ENCODE measurements at regions not wholly inside any gene's neighbourhood (a gene's known extent, or its start where the extent isn't known, plus 50 kb on each side); places are given as distances from the start of the nearest gene placed in this dataset.

DNA sequence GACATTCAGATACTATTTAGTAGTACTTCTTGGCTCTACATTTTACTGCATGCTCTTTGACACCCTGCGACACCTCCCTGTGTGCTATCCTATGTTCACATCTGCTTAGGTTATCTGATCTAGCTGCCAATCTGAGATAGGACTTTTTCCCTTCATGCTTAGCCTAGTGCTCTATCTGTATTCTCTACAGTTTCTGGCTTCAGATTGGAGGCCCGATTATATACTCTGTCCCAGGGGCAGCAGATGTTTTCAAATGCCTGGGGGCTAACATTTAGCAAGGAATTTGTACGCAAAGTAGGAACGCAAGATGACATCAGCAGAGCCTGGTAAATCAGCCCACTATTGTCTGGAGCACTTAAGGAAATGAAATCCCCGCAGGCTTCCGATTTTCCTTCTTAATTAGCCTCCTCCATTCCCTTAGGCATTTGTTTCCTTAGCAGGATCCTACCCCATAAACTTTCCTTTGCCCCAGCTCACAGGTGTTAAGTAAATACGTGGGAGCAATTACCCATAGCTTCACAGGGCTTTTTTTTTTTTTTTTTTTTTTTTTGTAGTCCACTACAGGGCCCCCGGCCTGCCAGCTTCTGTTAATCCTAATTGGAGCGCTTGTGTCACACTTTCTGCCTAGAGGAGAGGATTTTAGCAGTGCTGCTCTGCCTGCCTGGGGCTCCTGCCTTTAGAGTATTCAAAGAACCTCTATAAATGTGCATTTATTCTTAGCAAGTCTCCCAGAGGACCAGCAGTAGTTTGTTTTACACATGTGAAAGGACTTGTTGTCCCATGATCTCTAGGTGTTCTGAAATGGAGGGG lies 61.1 kb upstream of the LPAR1 start:
- Histone ChIP-seq H2BK15ac (ENCODE audit: low read depth, low read length) (no peak overlapping the region), H2AFZ (replicated peaks; ENCODE audit: low read length, poor library complexity) (no peak overlapping the region), H2AK5ac (ENCODE audit: low read depth, low read length) (no peak overlapping the region), H3K4me3 (ENCODE audit: insufficient read depth, low read depth, low read length) (no peak overlapping the region), H3K56ac (ENCODE audit: extremely low read depth, insufficient read depth, low read length) (no peak overlapping the region), H3K9ac (ENCODE audit: low read depth, low read length) (no peak overlapping the region), H4K20me1 (ENCODE audit: insufficient read depth, low read length) (no peaks in the 10 kb centered on the region), H3K27me3 (ENCODE audit: control insufficient read depth, insufficient read depth, low read length) (no peaks in the 10 kb centered on the region), H4K8ac (ENCODE audit: low read depth in 2 of 2, low read length in 2 of 2) (no peak overlapping the region), H3K9me1 (ENCODE audit: insufficient read depth, low read length) (peaks cover 5% of the 10 kb centered on the region), H4K5ac (ENCODE audit: low read depth, low read length) (no peak overlapping the region), H3K4me2 (ENCODE audit: low read depth, low read length) (no peak overlapping the region), H3K23ac (ENCODE audit: low read depth, low read length) (no peak overlapping the region), H3K9me3 (ENCODE audit: control insufficient read depth, insufficient read depth, low read length) (no peaks in the 10 kb centered on the region), H3K14ac (replicated peaks; ENCODE audit: low read depth, low read length) (no peak overlapping the region), H3K27ac (ENCODE audit: insufficient read depth, low read length) (no peak overlapping the region), H2BK20ac (ENCODE audit: low read depth, low read length) (no peak overlapping the region), H2AK9ac (replicated peaks; ENCODE audit: low read depth, low read length, poor library complexity) (no peak overlapping the region), H3K4me1 (ENCODE audit: control insufficient read depth, insufficient read depth, low read length) (peaks cover 8% of the 10 kb centered on the region), H2BK120ac (ENCODE audit: low read depth, low read length) (no peak overlapping the region), H3K79me1 (ENCODE audit: low read depth in 1 of 2, low read length in 2 of 2) (no peaks in the 10 kb centered on the region), H3K4ac (ENCODE audit: low read depth, low read length) (no peak overlapping the region), H3K18ac (ENCODE audit: low read depth, low read length) (no peak overlapping the region), H2BK5ac (ENCODE audit: low read depth, low read length, poor library complexity, severe bottlenecking) (no peak overlapping the region), H3K36me3 (ENCODE audit: control insufficient read depth, insufficient read depth, low read length) (no peaks in the 10 kb centered on the region), H4K91ac (ENCODE audit: insufficient read depth, low read depth, low read length) (no peak overlapping the region)
- DNase-seq (no peak), ATAC-seq (ENCODE audit: low read depth) (no peak)
- dilution Hi-C loops (cut with HindIII; ENCODE audit: low sequenced_read_pairs, unreplicated experiment) (no loop called here), intact Hi-C loops (cut with micrococcal nuclease) (loop anchor here (1.0 kb wide), 1 partner anchor 24 kb away; no protein-coding TSS in a partner anchor), in situ Hi-C loops (cut with MboI; ENCODE audit: low sequenced_read_pairs) (no loop called here)
- WGBS, 2 experiments (ENCODE audit: extremely low coverage in 2 of 2, insufficient read length in 1 of 2): 88% methylated on average over 5 of the region's 9 CpGs; no CpG with 5 or more reads in 1 of the 2 experiments
- ChIA-PET POLR2A (ENCODE audit: unreplicated experiment) (no interaction called here), CTCF (interaction anchor here (1.4 kb wide), 1 partner anchor 9 kb away, joined by 4 read pairs; no protein-coding TSS in a partner anchor)
- TF ChIP-seq RFX5 (IDR thresholded peaks at IDR 0.05; ENCODE audit: low read depth, low read length): no peak
- TF ChIP-seq ELK1 (IDR thresholded peaks at IDR 0.05; ENCODE audit: borderline replicate concordance, low read depth, low read length): no peak
- no peak for TF ChIP-seq RCOR1 (IDR thresholded peaks at IDR 0.05; ENCODE audit: insufficient replicate concordance, low read length)
- no peak for TF ChIP-seq SMC3 (IDR thresholded peaks at IDR 0.05; ENCODE audit: low read depth, low read length)
- TF ChIP-seq BHLHE40 (IDR thresholded peaks at IDR 0.05; ENCODE audit: low read depth, low read length): no peak
- no peak for TF ChIP-seq FOS (IDR thresholded peaks at IDR 0.05; ENCODE audit: low read depth, low read length)
- no peak for TF ChIP-seq RAD21 (IDR thresholded peaks at IDR 0.05; ENCODE audit: low read length)
- no peak for TF ChIP-seq MXI1 (IDR thresholded peaks at IDR 0.05; ENCODE audit: borderline replicate concordance, low read depth, low read length)
- TF ChIP-seq CHD1 (IDR thresholded peaks at IDR 0.05; ENCODE audit: low read depth, low read length): no peak
- TF ChIP-seq, protein P1, sequence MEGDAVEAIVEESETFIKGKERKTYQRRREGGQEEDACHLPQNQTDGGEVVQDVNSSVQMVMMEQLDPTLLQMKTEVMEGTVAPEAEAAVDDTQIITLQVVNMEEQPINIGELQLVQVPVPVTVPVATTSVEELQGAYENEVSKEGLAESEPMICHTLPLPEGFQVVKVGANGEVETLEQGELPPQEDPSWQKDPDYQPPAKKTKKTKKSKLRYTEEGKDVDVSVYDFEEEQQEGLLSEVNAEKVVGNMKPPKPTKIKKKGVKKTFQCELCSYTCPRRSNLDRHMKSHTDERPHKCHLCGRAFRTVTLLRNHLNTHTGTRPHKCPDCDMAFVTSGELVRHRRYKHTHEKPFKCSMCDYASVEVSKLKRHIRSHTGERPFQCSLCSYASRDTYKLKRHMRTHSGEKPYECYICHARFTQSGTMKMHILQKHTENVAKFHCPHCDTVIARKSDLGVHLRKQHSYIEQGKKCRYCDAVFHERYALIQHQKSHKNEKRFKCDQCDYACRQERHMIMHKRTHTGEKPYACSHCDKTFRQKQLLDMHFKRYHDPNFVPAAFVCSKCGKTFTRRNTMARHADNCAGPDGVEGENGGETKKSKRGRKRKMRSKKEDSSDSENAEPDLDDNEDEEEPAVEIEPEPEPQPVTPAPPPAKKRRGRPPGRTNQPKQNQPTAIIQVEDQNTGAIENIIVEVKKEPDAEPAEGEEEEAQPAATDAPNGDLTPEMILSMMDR (conservative IDR thresholded peaks at IDR 0.05; ENCODE audit: low read depth, low read length): no peak
- no peak for TF ChIP-seq POLR2A (IDR thresholded peaks at IDR 0.05; ENCODE audit: low read depth, low read length)
- TF ChIP-seq MAFK (IDR thresholded peaks at IDR 0.05; ENCODE audit: low read depth, low read length): no peak
- TF ChIP-seq, protein P2, sequence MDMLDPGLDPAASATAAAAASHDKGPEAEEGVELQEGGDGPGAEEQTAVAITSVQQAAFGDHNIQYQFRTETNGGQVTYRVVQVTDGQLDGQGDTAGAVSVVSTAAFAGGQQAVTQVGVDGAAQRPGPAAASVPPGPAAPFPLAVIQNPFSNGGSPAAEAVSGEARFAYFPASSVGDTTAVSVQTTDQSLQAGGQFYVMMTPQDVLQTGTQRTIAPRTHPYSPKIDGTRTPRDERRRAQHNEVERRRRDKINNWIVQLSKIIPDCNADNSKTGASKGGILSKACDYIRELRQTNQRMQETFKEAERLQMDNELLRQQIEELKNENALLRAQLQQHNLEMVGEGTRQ (IDR thresholded peaks at IDR 0.05; ENCODE audit: low read depth, low read length): no peak
- no TSS peak for BruUV-seq (replicated peaks)

Measured in IMR-90 (cell line).